K562 (cell line): ENCODE measurements at regions not wholly inside any gene's neighbourhood (a gene's known extent, or its start where the extent isn't known, plus 50 kb on each side); places are given as distances from the start of the nearest gene placed in this dataset.

Source experiments
- ATAC-seq: fragments of 200-7000 bp; cut with Tn5 transposase; 3 replicates; pipeline ENCODE4 v1.9.1; 2020; ENCODE audit warnings: moderate library complexity
- BruUV-seq: library from RNA; stranded (reverse); fragments of 400-500 nt; replicated peaks from 2 replicates; lab custom pipeline; 2021; lab: Mats Ljungman, UMichigan
- CTCF ChIA-PET: fragments of 300-600 bp; formaldehyde crosslinking; extraction: SDS; loops from one replicate; lab custom pipeline; 2021; ENCODE audit warnings: low intra/inter-chr PET ratio; lab: Yijun Ruan, JAX
- POLR2A ChIA-PET: fragments of 300-600, 350-650 bp; sonication (Branson Sonifier 250); formaldehyde crosslinking; extraction: SDS; loops from one replicate; lab custom pipeline; 2021; ENCODE audit warnings: antibody characterized with exemption, inconsistent platforms; lab: Yijun Ruan, JAX
- DNase-seq, 4 experiments: peaks; one replicate each; pipeline versions ENCODE4 v3.0.0 to v3.0.0-alpha.2; 2011 to 2018; ENCODE audit warnings: low spot score in 3 of 4, mixed read lengths in 3 of 4; ENCODE audit errors: extremely low read depth in 1 of 4
- FAIRE-seq: peaks from 2 replicates; lab custom pipeline; 2011; peaks lifted over from hg19 to GRCh38; lab: Jason Lieb, UNC
- H2AFZ ChIP-seq: 2 replicates; pipeline ENCODE4 v1.6.0; 2011; ENCODE audit warnings: low read depth, low read length, control low read depth, inconsistent platforms
- H3K27ac ChIP-seq: fragments of 200-600 bp; 3 replicates; pipeline ENCODE4 v1.8.0; 2011; ENCODE audit warnings: low read depth, mild to moderate bottlenecking, control low read depth, inconsistent platforms, low read length, moderate library complexity, mixed read lengths; ENCODE audit errors: extremely low read depth
- H3K27me3 ChIP-seq, 2 experiments: fragments of 300-600 bp in 1 of 2; 2 replicates in 1 of 2; 3 replicates in 1 of 2; pipeline versions ENCODE4 v1.6.0 to v1.8.0; 2011; ENCODE audit warnings: inconsistent platforms in 2 of 2, low read length in 2 of 2, mild to moderate bottlenecking in 1 of 2, mixed read lengths in 1 of 2, moderate library complexity in 1 of 2; ENCODE audit not compliant: control insufficient read depth in 2 of 2, insufficient read depth in 2 of 2
- H3K36me3 ChIP-seq: fragments of 300-600 bp; 3 replicates; pipeline ENCODE4 v1.8.0; 2011; ENCODE audit warnings: mild to moderate bottlenecking, low read length, inconsistent platforms; ENCODE audit not compliant: control insufficient read depth, insufficient read depth
- H3K4me1 ChIP-seq, 2 experiments: fragments of 200-600 bp in 1 of 2; replicated peaks in 1 of 2; 2 replicates in 1 of 2; 3 replicates in 1 of 2; pipeline versions ENCODE4 v1.5.1 to v1.8.0; 2011; ENCODE audit warnings: inconsistent platforms in 2 of 2, low read length in 2 of 2, mild to moderate bottlenecking in 1 of 2, mixed read lengths in 1 of 2, moderate library complexity in 1 of 2; ENCODE audit not compliant: control insufficient read depth in 2 of 2, insufficient read depth in 2 of 2
- H3K4me2 ChIP-seq: 2 replicates; pipeline ENCODE4 v1.6.1; 2011; ENCODE audit warnings: low read length, control low read depth, inconsistent platforms, mixed read lengths; ENCODE audit not compliant: insufficient read depth
- H3K4me3 ChIP-seq: fragments of 200-600 bp; sonication (generic), shearing (Covaris generic); 2 replicates; pipeline ENCODE4 v1.5.1; 2016; ENCODE audit warnings: control low read depth, inconsistent platforms
- H3K79me2 ChIP-seq: fragments of 200-600 bp; 3 replicates; pipeline ENCODE4 v1.8.0; 2011; ENCODE audit warnings: low read length, inconsistent platforms; ENCODE audit not compliant: control insufficient read depth, insufficient read depth
- H3K9ac ChIP-seq, 2 experiments: 2 replicates each; pipeline versions ENCODE4 v1.6.0 to v1.6.1; 2011; ENCODE audit warnings: low read depth in 2 of 2, low read length in 2 of 2, control low read depth in 1 of 2, inconsistent platforms in 1 of 2, mild to moderate bottlenecking in 1 of 2, mixed read lengths in 1 of 2; ENCODE audit not compliant: insufficient read depth in 1 of 2
- H3K9me1 ChIP-seq: one replicate; pipeline ENCODE4 v1.6.0; 2011; ENCODE audit warnings: inconsistent platforms, mild to moderate bottlenecking, low read length, moderate library complexity; ENCODE audit not compliant: control insufficient read depth, insufficient read depth
- H3K9me3 ChIP-seq: replicated peaks from 2 replicates; pipeline ENCODE4 v1.5.1; 2011; ENCODE audit warnings: low read depth, low read length, inconsistent platforms; ENCODE audit not compliant: control insufficient read depth, insufficient read depth
- H4K20me1 ChIP-seq: replicated peaks from 2 replicates; pipeline ENCODE4 v1.6.1; 2011; ENCODE audit warnings: low read length, inconsistent platforms, mixed read lengths; ENCODE audit not compliant: control insufficient read depth, insufficient read depth
- ARID2 ChIP-seq: fragments of 450-650 bp; IDR thresholded peaks from 2 replicates; pipeline ENCODE4 v1.6.1; 2017; ENCODE audit warnings: antibody characterized with exemption, mild to moderate bottlenecking
- EP300 ChIP-seq: IDR thresholded peaks from 2 replicates; pipeline ENCODE4 v1.6.1; 2012; ENCODE audit warnings: low read length, improper control_type of control experiment
- FOXA3 ChIP-seq, 2 experiments: fragments of 450-650 bp in 1 of 2; sonication (generic) in 1 of 2; formaldehyde crosslinking; IDR thresholded peaks in 1 of 2; conservative IDR thresholded peaks in 1 of 2; 2 replicates each; pipeline versions ENCODE4 v1.4.0 to v1.8.0; 2020 to 2022; ENCODE audit warnings: mild to moderate bottlenecking in 2 of 2, missing genetic modification reagents in 1 of 2
- FOXK2 ChIP-seq, 2 experiments: fragments of 450-650 bp; IDR thresholded peaks in 1 of 2; conservative IDR thresholded peaks in 1 of 2; 2 replicates each; pipeline ENCODE4 v1.6.1; 2016; ENCODE audit warnings: low read depth in 2 of 2, mild to moderate bottlenecking in 1 of 2
- JUND ChIP-seq, 2 experiments: IDR thresholded peaks; 2 replicates in 1 of 2; 3 replicates in 1 of 2; pipeline ENCODE4 v1.6.1; 2011; ENCODE audit warnings: borderline replicate concordance in 2 of 2, low read depth in 2 of 2, low read length in 2 of 2, improper control_type of control experiment in 1 of 2, missing biosample characterization in 1 of 2, missing genetic modification characterization in 1 of 2, missing genetic modification reagents in 1 of 2
- LEF1 ChIP-seq: fragments of 450-650 bp; IDR thresholded peaks from 2 replicates; pipeline ENCODE4 v1.6.1; 2016; ENCODE audit warnings: mild to moderate bottlenecking
- MIER1 ChIP-seq: fragments of 450-650 bp; IDR thresholded peaks from 2 replicates; pipeline ENCODE4 v1.6.1; 2016; ENCODE audit warnings: antibody characterized with exemption, mild to moderate bottlenecking, low read depth
- NELFE ChIP-seq: IDR thresholded peaks from 2 replicates; pipeline ENCODE4 v1.6.1; 2011; ENCODE audit warnings: mild to moderate bottlenecking; ENCODE audit not compliant: insufficient read depth, insufficient read length
- RBBP5 ChIP-seq: fragments of 200-600 bp; sonication (generic); IDR thresholded peaks from 2 replicates; pipeline ENCODE4 v1.6.1; 2012; ENCODE audit warnings: borderline replicate concordance, mild to moderate bottlenecking, low read length, control low read depth, inconsistent platforms; ENCODE audit not compliant: insufficient read depth, poor library complexity, severe bottlenecking
- SMARCE1 ChIP-seq: fragments of 450-650 bp; IDR thresholded peaks from 2 replicates; pipeline ENCODE4 v1.7.1; 2016; ENCODE audit warnings: mild to moderate bottlenecking
- SNRNP70 ChIP-seq: fragments of 200-400 bp; formaldehyde crosslinking; optimal IDR thresholded peaks from 2 replicates; pipeline ENCODE3; 2017; ENCODE audit warnings: low read depth, low read length
- SPI1 ChIP-seq: IDR thresholded peaks from 2 replicates; pipeline ENCODE4 v1.6.1; 2011; ENCODE audit warnings: low read depth, low read length, control low read depth, borderline replicate concordance
- TOE1 ChIP-seq, 2 experiments: fragments of 450-650 bp in 1 of 2; sonication (generic) in 1 of 2; formaldehyde crosslinking in 1 of 2; IDR thresholded peaks; 2 replicates each; pipeline versions ENCODE4 v1.7.1 to v1.8.0; 2016 to 2022; ENCODE audit warnings: borderline replicate concordance in 2 of 2, mild to moderate bottlenecking in 2 of 2, antibody characterized with exemption in 1 of 2, inconsistent platforms in 1 of 2, low read depth in 1 of 2, missing genetic modification reagents in 1 of 2, moderate library complexity in 1 of 2
- ZBED1 ChIP-seq: IDR thresholded peaks from 2 replicates; pipeline ENCODE4 v1.6.1; 2014
- ZKSCAN8 ChIP-seq: fragments of 200-800 bp; sonication (Bioruptor generic); IDR thresholded peaks from 2 replicates; pipeline ENCODE4 v1.6.1; 2016; ENCODE audit warnings: missing genetic modification characterization, missing compliant biosample characterization
- ZNF347 ChIP-seq: fragments of 450-650 bp; formaldehyde crosslinking; IDR thresholded peaks from 2 replicates; pipeline ENCODE4 v1.4.0; 2020; ENCODE audit warnings: low read depth, mild to moderate bottlenecking, moderate library complexity
- WGBS: fragments of 100-300 bp; shearing (Covaris generic); methylation state at CpG from one replicate; pipeline ENCODE4 v1.1.6; 2016; ENCODE audit warnings: low coverage, mixed read lengths; ENCODE audit not compliant: insufficient coverage; ENCODE audit errors: missing lambda C conversion rate; 5-methylcytosine and 5-hydroxymethylcytosine counted together
- in situ Hi-C: fragments of 300-500 bp; cut with MboI; formaldehyde crosslinking; loops from 4 replicates; pipeline ENCODE4 v1.15.0; 2018; ENCODE audit warnings: inconsistent platforms, mixed read lengths
- intact Hi-C: fragments of 100-400 bp; cut with micrococcal nuclease; formaldehyde crosslinking; loops from 2 replicates; pipeline ENCODE4 v1.14.2; 2022
- TF ChIP-seq, protein P1 (sequence below), 3 experiments: fragments of 200-800 bp in 1 of 3; sonication (Bioruptor generic) in 1 of 3; sonication (generic) in 1 of 3; formaldehyde crosslinking in 1 of 3; IDR thresholded peaks; 2 replicates each; pipeline versions ENCODE4 v1.6.1 to v1.8.0; 2016 to 2022; ENCODE audit warnings: mild to moderate bottlenecking in 2 of 3, missing compliant biosample characterization in 2 of 3, missing genetic modification characterization in 2 of 3, missing genetic modification reagents in 1 of 3
- TF ChIP-seq, protein P2 (sequence below): fragments of 200-800 bp; sonication (Bioruptor generic); IDR thresholded peaks from 2 replicates; pipeline ENCODE4 v1.6.1; 2017; ENCODE audit warnings: missing genetic modification characterization, missing compliant biosample characterization

DNA sequence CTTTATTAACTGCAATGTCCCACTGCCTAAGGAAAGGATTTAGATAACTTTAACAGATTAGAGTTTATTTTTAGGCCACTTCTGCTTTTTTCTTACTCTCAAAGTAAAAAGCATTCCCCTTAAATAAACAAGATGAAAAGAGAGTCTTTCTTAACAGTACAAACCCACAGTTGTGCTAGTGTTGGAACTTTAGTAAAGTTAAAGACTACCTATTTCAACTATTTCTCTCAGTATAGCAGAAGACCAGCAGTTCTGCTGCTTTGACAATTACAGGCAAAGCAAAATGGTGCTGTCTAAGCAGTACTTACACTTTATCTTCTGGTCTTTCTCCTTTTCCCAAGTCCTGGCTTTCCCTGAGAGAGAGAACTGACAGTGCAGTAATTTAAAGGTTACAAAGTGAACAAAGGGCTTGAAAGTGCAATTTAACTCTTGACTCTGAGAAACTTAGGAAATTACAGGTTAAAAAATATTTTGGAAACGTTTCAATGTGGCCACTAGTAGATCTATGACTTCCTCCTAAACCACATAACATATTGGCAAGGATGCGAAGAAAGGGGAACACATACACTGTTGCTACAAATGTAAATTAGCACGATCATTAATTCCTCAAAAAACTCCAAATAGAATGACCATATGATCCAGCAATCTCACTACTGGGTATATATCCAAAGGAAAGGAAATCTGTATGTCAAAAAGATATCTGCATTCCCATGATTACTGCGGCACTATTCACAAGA lies 135.4 kb upstream of the POGK start:
- Histone ChIP-seq H4K20me1 (no peaks in the 10 kb centered on the region), H3K4me1 (peaks cover 12 to 73% of the 10 kb centered on the region in 2 experiments), H3K4me2 (peak overlapping the region; percentile 24), H3K27me3 (no peaks in the 10 kb centered on the region), H2AFZ (peak overlapping the region; percentile 88), H3K27ac (peak overlapping the region; percentile 83), H3K4me3 (no peak overlapping the region), H3K9me3 (no peaks in the 10 kb centered on the region), H3K9me1 (no peaks in the 10 kb centered on the region), H3K36me3 (no peaks in the 10 kb centered on the region), H3K79me2 (no peaks in the 10 kb centered on the region), H3K9ac (peak overlapping the region in 1 of 2 experiments; percentile 41; a peak in 2 of 4 replicates)
- DNase-seq (peak in 1 of 4 experiments; percentile 39), ATAC-seq (peak; percentile 16), FAIRE-seq (peak; percentile 48)
- ChIA-PET POLR2A (interaction anchor here (1.0 kb wide), 1 partner anchor 12 kb away, joined by 3 read pairs; no protein-coding TSS in a partner anchor), CTCF (no interaction called here)
- intact Hi-C loops: no loop called here
- no TSS peak for BruUV-seq
- WGBS: 17% methylated on average over 4 of the region's 4 CpGs
- in situ Hi-C loops: no loop called here
- peak; percentile 96 for TF ChIP-seq SPI1
- TF ChIP-seq RBBP5: peak; percentile 86
- TF ChIP-seq FOXA3 (CRISPR knock-in tag; conservative IDR thresholded peaks at IDR 0.05 in 1 of 2, IDR thresholded peaks at IDR 0.05 in 1 of 2): peak in 1 of 2 experiments; percentile 96; a peak in 2 of 4 replicates
- no peak for TF ChIP-seq SNRNP70
- no peak for TF ChIP-seq ZNF347 (CRISPR knock-in tag)
- no peak; the same call in 1 of the 2 replicates for TF ChIP-seq JUND (IDR thresholded peaks at IDR 0.05; ENCODE audit: borderline replicate concordance, low read depth, low read length)
- TF ChIP-seq JUND (tag; IDR thresholded peaks at IDR 0.05; ENCODE audit: borderline replicate concordance, low read depth, low read length): peak; percentile 15; the same call in 1 of the 3 replicates
- peak; percentile 93 for TF ChIP-seq SMARCE1
- no peak for TF ChIP-seq ARID2
- TF ChIP-seq LEF1: peak; percentile 93
- no peak for TF ChIP-seq ZBED1
- peak in 1 of 2 experiments; percentile 63; a peak in 2 of 4 replicates for TF ChIP-seq FOXK2 (conservative IDR thresholded peaks at IDR 0.05 in 1 of 2, IDR thresholded peaks at IDR 0.05 in 1 of 2; ENCODE audit: low read depth in 2 of 2)
- TF ChIP-seq MIER1: no peak
- TF ChIP-seq, protein P1, sequence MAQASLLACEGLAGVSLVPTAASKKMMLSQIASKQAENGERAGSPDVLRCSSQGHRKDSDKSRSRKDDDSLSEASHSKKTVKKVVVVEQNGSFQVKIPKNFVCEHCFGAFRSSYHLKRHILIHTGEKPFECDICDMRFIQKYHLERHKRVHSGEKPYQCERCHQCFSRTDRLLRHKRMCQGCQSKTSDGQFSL (CRISPR knock-in tag; IDR thresholded peaks at IDR 0.05): no peak
- TF ChIP-seq, protein P1 (tag; IDR thresholded peaks at IDR 0.05): no peak
- TF ChIP-seq, protein P2, sequence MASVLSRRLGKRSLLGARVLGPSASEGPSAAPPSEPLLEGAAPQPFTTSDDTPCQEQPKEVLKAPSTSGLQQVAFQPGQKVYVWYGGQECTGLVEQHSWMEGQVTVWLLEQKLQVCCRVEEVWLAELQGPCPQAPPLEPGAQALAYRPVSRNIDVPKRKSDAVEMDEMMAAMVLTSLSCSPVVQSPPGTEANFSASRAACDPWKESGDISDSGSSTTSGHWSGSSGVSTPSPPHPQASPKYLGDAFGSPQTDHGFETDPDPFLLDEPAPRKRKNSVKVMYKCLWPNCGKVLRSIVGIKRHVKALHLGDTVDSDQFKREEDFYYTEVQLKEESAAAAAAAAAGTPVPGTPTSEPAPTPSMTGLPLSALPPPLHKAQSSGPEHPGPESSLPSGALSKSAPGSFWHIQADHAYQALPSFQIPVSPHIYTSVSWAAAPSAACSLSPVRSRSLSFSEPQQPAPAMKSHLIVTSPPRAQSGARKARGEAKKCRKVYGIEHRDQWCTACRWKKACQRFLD: peak; percentile 86; the same call in 1 of the 2 replicates
- TF ChIP-seq TOE1 (IDR thresholded peaks at IDR 0.05; ENCODE audit: borderline replicate concordance): no peak
- no peak for TF ChIP-seq TOE1 (CRISPR knock-in tag; IDR thresholded peaks at IDR 0.05; ENCODE audit: borderline replicate concordance, low read depth)
- no peak for TF ChIP-seq NELFE
- peak; percentile 45; the same call in 1 of the 2 replicates for TF ChIP-seq EP300
- TF ChIP-seq ZKSCAN8 (CRISPR knock-in tag): 0 out of 2 replicates have a peak, but pooled peaks have one; percentile 16
